Keratinocyte (primary cell): ENCODE measurements at regions not wholly inside any gene's neighbourhood (a gene's known extent, or its start where the extent isn't known, plus 50 kb on each side); places are given as distances from the start of the nearest gene placed in this dataset.

ENCODE experiments used
- DNase-seq: peaks from one replicate; pipeline ENCODE4 v3.0.0-alpha.2; 2011; ENCODE audit warnings: low read depth, missing footprints, low spot score
- FAIRE-seq: peaks from 2 replicates; lab custom pipeline; 2011; peaks lifted over from hg19 to GRCh38; lab: Jason Lieb, UNC
- H2AFZ ChIP-seq: 2 replicates; pipeline ENCODE4 v1.6.0; 2012; ENCODE audit warnings: low read length, control low read depth, inconsistent platforms; ENCODE audit not compliant: control insufficient read depth
- H3K27ac ChIP-seq: 2 replicates; pipeline ENCODE4 v1.5.1; 2011; ENCODE audit warnings: low read length; ENCODE audit not compliant: control insufficient read depth, insufficient read depth
- H3K27me3 ChIP-seq: 3 replicates; pipeline ENCODE4 v1.6.0; 2011; ENCODE audit warnings: low read length; ENCODE audit not compliant: control insufficient read depth, insufficient read depth; ENCODE audit errors: extremely low read depth
- H3K36me3 ChIP-seq, 2 experiments: 2 replicates in 1 of 2; 3 replicates in 1 of 2; pipeline ENCODE4 v1.5.1; 2011; ENCODE audit warnings: low read length in 2 of 2, mild to moderate bottlenecking in 1 of 2; ENCODE audit not compliant: control insufficient read depth in 2 of 2, insufficient read depth in 2 of 2; ENCODE audit errors: extremely low read depth in 1 of 2
- H3K4me1 ChIP-seq: 3 replicates; pipeline ENCODE4 v1.5.1; 2011; ENCODE audit warnings: low read length; ENCODE audit not compliant: control insufficient read depth, insufficient read depth; ENCODE audit errors: extremely low read depth
- H3K4me2 ChIP-seq: 3 replicates; pipeline ENCODE4 v1.6.0; 2011; ENCODE audit warnings: low read depth, low read length; ENCODE audit not compliant: control insufficient read depth, insufficient read depth; ENCODE audit errors: extremely low read depth
- H3K4me3 ChIP-seq, 3 experiments: fragments of 200-600 bp in 1 of 3; sonication (generic) in 1 of 3; 2 replicates in 2 of 3; 3 replicates in 1 of 3; pipeline ENCODE4 v1.5.1; 2011 to 2016; ENCODE audit warnings: low read length in 3 of 3, mild to moderate bottlenecking in 3 of 3, control low read depth in 2 of 3, inconsistent platforms in 1 of 3, low read depth in 1 of 3, mixed read lengths in 1 of 3, mixed run types in 1 of 3, moderate library complexity in 1 of 3; ENCODE audit not compliant: control insufficient read depth in 2 of 3, insufficient read depth in 2 of 3; ENCODE audit errors: extremely low read depth in 1 of 3
- H3K79me2 ChIP-seq: 2 replicates; pipeline ENCODE4 v1.6.0; 2012; ENCODE audit warnings: low read length; ENCODE audit not compliant: control insufficient read depth, insufficient read depth
- H3K9ac ChIP-seq: 3 replicates; pipeline ENCODE4 v1.6.0; 2011; ENCODE audit warnings: low read length; ENCODE audit not compliant: control insufficient read depth, insufficient read depth; ENCODE audit errors: extremely low read depth
- H3K9me1 ChIP-seq: 3 replicates; pipeline ENCODE4 v1.6.0; 2011; ENCODE audit warnings: low read length; ENCODE audit not compliant: control insufficient read depth, insufficient read depth; ENCODE audit errors: extremely low read depth
- H3K9me3 ChIP-seq: 2 replicates; pipeline ENCODE4 v1.5.1; 2012; ENCODE audit warnings: low read depth, low read length; ENCODE audit not compliant: control insufficient read depth
- H4K20me1 ChIP-seq: 3 replicates; pipeline ENCODE4 v1.6.0; 2011; ENCODE audit warnings: low read length; ENCODE audit not compliant: control insufficient read depth, insufficient read depth; ENCODE audit errors: extremely low read depth
- CTCF ChIP-seq, 3 experiments: IDR thresholded peaks in 1 of 3; conservative IDR thresholded peaks in 1 of 3; optimal IDR thresholded peaks in 1 of 3; 2 replicates in 2 of 3; 3 replicates in 1 of 3; pipeline versions ENCODE3 to v1.5.1; 2011; ENCODE audit warnings: low read length in 3 of 3, mild to moderate bottlenecking in 3 of 3, moderate library complexity in 2 of 3, control low read depth in 1 of 3, inconsistent platforms in 1 of 3; ENCODE audit not compliant: insufficient read depth in 2 of 3; ENCODE audit errors: extremely low read depth in 1 of 3
- EZH2 ChIP-seq: IDR thresholded peaks from one replicate; pipeline ENCODE4 v1.6.1; 2012; ENCODE audit warnings: inconsistent platforms, mild to moderate bottlenecking, low read length, moderate library complexity
- dilution Hi-C: fragments of 300-500 bp; cut with MboI; formaldehyde crosslinking; loops from one replicate; pipeline ENCODE4 v1.7.0; 2020; ENCODE audit warnings: low sequenced_read_pairs; ENCODE audit not compliant: extremely low pct_ligation_motif_present

GRCh38 chr11:79506734-79507344 is 66.0 kb upstream of the TENM4 start:
- Histone ChIP-seq H3K36me3 (no peaks in the 10 kb centered on the region), H4K20me1 (no peaks in the 10 kb centered on the region), H3K4me2 (no peak overlapping the region), H3K27ac (no peak overlapping the region), H2AFZ (no peak overlapping the region), H3K4me1 (peaks cover 8% of the 10 kb centered on the region), H3K4me3 (no peak overlapping the region), H3K27me3 (no peaks in the 10 kb centered on the region), H3K9ac (no peak overlapping the region), H3K9me1 (no peaks in the 10 kb centered on the region), H3K79me2 (no peaks in the 10 kb centered on the region), H3K9me3 (no peaks in the 10 kb centered on the region)
- dilution Hi-C loops, result no loop called here
- DNase-seq (no peak), FAIRE-seq (no peak)
- no peak for TF ChIP-seq EZH2
- TF ChIP-seq CTCF (optimal IDR thresholded peaks at IDR 0.05 in 1 of 3, IDR thresholded peaks at IDR 0.05 in 1 of 3, conservative IDR thresholded peaks at IDR 0.05 in 1 of 3; ENCODE audit: extremely low read depth in 1 of 3, insufficient read depth in 2 of 3, low read length in 3 of 3), result no peak

DNA sequence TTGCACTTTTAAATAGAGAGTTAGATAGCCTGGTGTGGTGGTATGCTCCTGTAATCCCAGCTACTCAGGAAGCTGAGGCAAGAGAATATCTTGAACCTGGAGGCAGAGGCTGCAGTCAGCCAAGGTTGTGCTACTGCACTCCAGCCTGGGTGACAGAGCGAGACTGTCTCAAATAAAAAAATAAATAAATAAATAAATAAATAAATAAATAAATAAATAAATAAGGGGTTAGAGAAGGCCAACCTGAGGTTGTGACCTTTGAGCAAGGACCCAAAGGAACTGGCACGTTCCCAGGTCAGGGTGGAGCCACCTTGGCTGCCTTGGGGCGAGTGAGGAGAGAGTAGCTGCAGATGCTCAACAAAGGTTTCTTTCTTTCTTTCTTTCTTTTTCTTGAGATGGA is 65.3 kb upstream of the TENM4 start:
- FAIRE-seq (no peak), DNase-seq (no peak)
- no peak overlapping the region for H3K27ac ChIP-seq
- no peaks in the 10 kb centered on the region for H3K9me3 ChIP-seq
- H4K20me1 ChIP-seq, result no peaks in the 10 kb centered on the region
- no peaks in the 10 kb centered on the region for H3K9me1 ChIP-seq
- dilution Hi-C loops, result no loop called here
- H3K27me3 ChIP-seq, result no peaks in the 10 kb centered on the region
- H3K4me3 ChIP-seq, result no peak overlapping the region
- H3K79me2 ChIP-seq, result no peaks in the 10 kb centered on the region
- H3K36me3 ChIP-seq, result no peaks in the 10 kb centered on the region
- no peak overlapping the region for H3K9ac ChIP-seq
- H2AFZ ChIP-seq, result no peak overlapping the region
- peaks cover 8% of the 10 kb centered on the region for H3K4me1 ChIP-seq
- no peak overlapping the region for H3K4me2 ChIP-seq
- TF ChIP-seq EZH2 (no peak), CTCF (optimal IDR thresholded peaks at IDR 0.05 in 1 of 3, IDR thresholded peaks at IDR 0.05 in 1 of 3, conservative IDR thresholded peaks at IDR 0.05 in 1 of 3; ENCODE audit: extremely low read depth in 1 of 3, insufficient read depth in 2 of 3, low read length in 3 of 3) (no peak)
